ENCODE measurements at regions not wholly inside any gene's neighbourhood (a gene's known extent, or its start where the extent isn't known, plus 50 kb on each side); places are given as distances from the start of the nearest gene placed in this dataset.
A peak's percentile ranks its signal among the peaks of the same experiment; 100 is the strongest.

GRCh38 chr10:2839081-2839725 lies 228.1 kb upstream of the PFKP start:
- CTCF ChIA-PET (ENCODE audit: unreplicated experiment), result no interaction called here
- peak; percentile 24 for DNase-seq (ENCODE audit: low spot score)
- intact Hi-C loops (cut with micrococcal nuclease; ENCODE audit: unreplicated experiment), result no loop called here
- Histone ChIP-seq H4K20me1 (ENCODE audit: insufficient read depth, low read length) (no peaks in the 10 kb centered on the region), H2AFZ (ENCODE audit: low read length) (no peak overlapping the region), H3K9me2 (ENCODE audit: insufficient read depth, low read length) (no peaks in the 10 kb centered on the region), H3K79me2 (ENCODE audit: insufficient read depth, low read depth, low read length) (no peaks in the 10 kb centered on the region), H3K9me3 (ENCODE audit: low read length) (no peaks in the 10 kb centered on the region), H3K4me3 (ENCODE audit: low read depth, low read length, poor library complexity, severe bottlenecking) (no peak overlapping the region), H3K4me2 (ENCODE audit: low read length) (no peak overlapping the region), H3K4me1 (ENCODE audit: insufficient read depth, low read length, poor library complexity, severe bottlenecking) (no peaks in the 10 kb centered on the region), H3K27ac (ENCODE audit: low read depth, low read length, poor library complexity, severe bottlenecking) (no peak overlapping the region), H3K36me3 (ENCODE audit: insufficient read depth, low read length) (no peaks in the 10 kb centered on the region)
- TF ChIP-seq EZH2phosphoT487 (IDR thresholded peaks at IDR 0.05; ENCODE audit: borderline replicate concordance, low read depth, low read length) (no peak), CTCF (conservative IDR thresholded peaks at IDR 0.05; ENCODE audit: low read length) (peak; percentile 79)
- BruUV-seq (replicated peaks), result no TSS peak
- POLR2A ChIA-PET, result no interaction called here

GRCh38 chr10:2837674-2838073 lies 229.7 kb upstream of the PFKP start:
- H3K4me1 ChIP-seq (ENCODE audit: insufficient read depth, low read length, poor library complexity, severe bottlenecking), result no peaks in the 10 kb centered on the region
- H3K27ac ChIP-seq (ENCODE audit: low read depth, low read length, poor library complexity, severe bottlenecking), result no peak overlapping the region
- no peak overlapping the region for H3K4me2 ChIP-seq (ENCODE audit: low read length)
- DNase-seq (ENCODE audit: low spot score), result no peak
- no peak overlapping the region for H2AFZ ChIP-seq (ENCODE audit: low read length)
- no peaks in the 10 kb centered on the region for H4K20me1 ChIP-seq (ENCODE audit: insufficient read depth, low read length)
- no peaks in the 10 kb centered on the region for H3K36me3 ChIP-seq (ENCODE audit: insufficient read depth, low read length)
- no peaks in the 10 kb centered on the region for H3K9me3 ChIP-seq (ENCODE audit: low read length)
- intact Hi-C loops (cut with micrococcal nuclease; ENCODE audit: unreplicated experiment), result no loop called here
- H3K4me3 ChIP-seq (ENCODE audit: low read depth, low read length, poor library complexity, severe bottlenecking), result no peak overlapping the region
- ChIA-PET POLR2A (no interaction called here), CTCF (ENCODE audit: unreplicated experiment) (no interaction called here)
- no peaks in the 10 kb centered on the region for H3K79me2 ChIP-seq (ENCODE audit: insufficient read depth, low read depth, low read length)
- H3K9me2 ChIP-seq (ENCODE audit: insufficient read depth, low read length), result no peaks in the 10 kb centered on the region
- TF ChIP-seq EZH2phosphoT487 (IDR thresholded peaks at IDR 0.05; ENCODE audit: borderline replicate concordance, low read depth, low read length), result no peak
- no peak for TF ChIP-seq CTCF (conservative IDR thresholded peaks at IDR 0.05; ENCODE audit: low read length)
- no TSS peak for BruUV-seq (replicated peaks)

GRCh38 chr10:2836921-2837662 lies 230.3 kb upstream of the PFKP start:
- H2AFZ ChIP-seq (ENCODE audit: low read length), result no peak overlapping the region
- H3K4me3 ChIP-seq (ENCODE audit: low read depth, low read length, poor library complexity, severe bottlenecking), result no peak overlapping the region
- H3K9me2 ChIP-seq (ENCODE audit: insufficient read depth, low read length), result no peaks in the 10 kb centered on the region
- TF ChIP-seq EZH2phosphoT487 (IDR thresholded peaks at IDR 0.05; ENCODE audit: borderline replicate concordance, low read depth, low read length) (no peak), CTCF (conservative IDR thresholded peaks at IDR 0.05; ENCODE audit: low read length) (no peak)
- no peaks in the 10 kb centered on the region for H3K79me2 ChIP-seq (ENCODE audit: insufficient read depth, low read depth, low read length)
- ChIA-PET POLR2A (interaction anchor here (0.7 kb wide), 1 partner anchor 79 kb away, joined by 5 read pairs; no protein-coding TSS in a partner anchor), CTCF (ENCODE audit: unreplicated experiment) (no interaction called here)
- no peak for DNase-seq (ENCODE audit: low spot score)
- BruUV-seq (replicated peaks), result no TSS peak
- no peaks in the 10 kb centered on the region for H3K9me3 ChIP-seq (ENCODE audit: low read length)
- no peak overlapping the region for H3K27ac ChIP-seq (ENCODE audit: low read depth, low read length, poor library complexity, severe bottlenecking)
- no peaks in the 10 kb centered on the region for H3K36me3 ChIP-seq (ENCODE audit: insufficient read depth, low read length)
- H3K4me1 ChIP-seq (ENCODE audit: insufficient read depth, low read length, poor library complexity, severe bottlenecking), result no peaks in the 10 kb centered on the region
- no peak overlapping the region for H3K4me2 ChIP-seq (ENCODE audit: low read length)
- H4K20me1 ChIP-seq (ENCODE audit: insufficient read depth, low read length), result no peaks in the 10 kb centered on the region
- intact Hi-C loops (cut with micrococcal nuclease; ENCODE audit: unreplicated experiment), result no loop called here
